ENCODE measurements at regions not wholly inside any gene's neighbourhood (a gene's known extent, or its start where the extent isn't known, plus 50 kb on each side); places are given as distances from the start of the nearest gene placed in this dataset.

DNA sequence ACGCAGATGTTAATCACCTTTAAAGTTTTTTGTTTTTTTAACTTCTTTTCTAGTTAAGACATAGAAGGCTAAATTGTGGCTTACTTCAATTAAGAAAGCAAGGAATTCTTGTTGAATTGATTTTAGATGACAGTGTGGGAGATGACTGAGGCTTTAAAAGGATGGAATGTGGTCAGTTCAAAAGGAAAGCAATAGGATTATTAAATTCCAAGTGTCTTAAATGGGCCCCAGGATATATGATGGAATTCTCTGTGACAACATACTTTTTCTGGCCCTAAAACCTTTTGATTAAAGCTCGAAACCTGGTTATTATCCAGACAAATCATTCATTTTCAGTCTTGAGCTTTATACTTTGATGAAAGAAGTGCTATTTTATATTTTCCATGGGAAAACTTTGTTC, 179.0 kb upstream of the TMEFF2 start:
- no peak overlapping the region for H3K4me3 ChIP-seq (replicated peaks in 1 of 2; ENCODE audit: low read depth in 1 of 2, low read length in 2 of 2)
- no peak overlapping the region for H3K4me2 ChIP-seq (ENCODE audit: low read length)
- no peaks in the 10 kb centered on the region for H3K36me3 ChIP-seq (ENCODE audit: control insufficient read depth in 1 of 2, insufficient read depth in 2 of 2, low read length in 2 of 2)
- no peak overlapping the region for H2AFZ ChIP-seq (ENCODE audit: low read depth, low read length, poor library complexity, severe bottlenecking)
- TF ChIP-seq JUND (IDR thresholded peaks at IDR 0.05) (no peak), EGR1 (IDR thresholded peaks at IDR 0.05; ENCODE audit: low read depth) (no peak), ELF1 (IDR thresholded peaks at IDR 0.05; ENCODE audit: borderline replicate concordance, low read depth) (no peak), ATF3 (IDR thresholded peaks at IDR 0.05) (no peak), CEBPB (IDR thresholded peaks at IDR 0.05; ENCODE audit: low read depth) (no peak), YY1 (IDR thresholded peaks at IDR 0.05; ENCODE audit: extremely low read depth, insufficient replicate concordance, low read depth, low read length) (no peak), ZFX (IDR thresholded peaks at IDR 0.05) (no peak), FOSL1 (IDR thresholded peaks at IDR 0.05; ENCODE audit: low read depth) (no peak), EZH2phosphoT487 (IDR thresholded peaks at IDR 0.05; ENCODE audit: borderline replicate concordance) (no peak), SRF (IDR thresholded peaks at IDR 0.05; ENCODE audit: low read depth) (no peak), CBX3 (IDR thresholded peaks at IDR 0.05; ENCODE audit: low read depth) (no peak), RAD21 (IDR thresholded peaks at IDR 0.05; ENCODE audit: low read depth) (no peak), POLR2A (IDR thresholded peaks at IDR 0.05; ENCODE audit: borderline replicate concordance, extremely low read depth, insufficient read depth, insufficient read length) (no peak), SIN3A (IDR thresholded peaks at IDR 0.05; ENCODE audit: low read depth) (no peak)
- TF ChIP-seq, protein P1, sequence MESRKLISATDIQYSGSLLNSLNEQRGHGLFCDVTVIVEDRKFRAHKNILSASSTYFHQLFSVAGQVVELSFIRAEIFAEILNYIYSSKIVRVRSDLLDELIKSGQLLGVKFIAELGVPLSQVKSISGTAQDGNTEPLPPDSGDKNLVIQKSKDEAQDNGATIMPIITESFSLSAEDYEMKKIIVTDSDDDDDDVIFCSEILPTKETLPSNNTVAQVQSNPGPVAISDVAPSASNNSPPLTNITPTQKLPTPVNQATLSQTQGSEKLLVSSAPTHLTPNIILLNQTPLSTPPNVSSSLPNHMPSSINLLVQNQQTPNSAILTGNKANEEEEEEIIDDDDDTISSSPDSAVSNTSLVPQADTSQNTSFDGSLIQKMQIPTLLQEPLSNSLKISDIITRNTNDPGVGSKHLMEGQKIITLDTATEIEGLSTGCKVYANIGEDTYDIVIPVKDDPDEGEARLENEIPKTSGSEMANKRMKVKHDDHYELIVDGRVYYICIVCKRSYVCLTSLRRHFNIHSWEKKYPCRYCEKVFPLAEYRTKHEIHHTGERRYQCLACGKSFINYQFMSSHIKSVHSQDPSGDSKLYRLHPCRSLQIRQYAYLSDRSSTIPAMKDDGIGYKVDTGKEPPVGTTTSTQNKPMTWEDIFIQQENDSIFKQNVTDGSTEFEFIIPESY (IDR thresholded peaks at IDR 0.05; ENCODE audit: extremely low read depth, insufficient replicate concordance, low read length): no peak
- TF ChIP-seq, protein P2, sequence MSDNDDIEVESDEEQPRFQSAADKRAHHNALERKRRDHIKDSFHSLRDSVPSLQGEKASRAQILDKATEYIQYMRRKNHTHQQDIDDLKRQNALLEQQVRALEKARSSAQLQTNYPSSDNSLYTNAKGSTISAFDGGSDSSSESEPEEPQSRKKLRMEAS (IDR thresholded peaks at IDR 0.05): no peak
- H3K9me2 ChIP-seq (ENCODE audit: insufficient read depth): no peaks in the 10 kb centered on the region
- H4K20me1 ChIP-seq (ENCODE audit: insufficient read depth): no peaks in the 10 kb centered on the region
- H3K27ac ChIP-seq (ENCODE audit: low read depth, low read length): no peak overlapping the region
- POLR2A ChIA-PET: no interaction called here
- ATAC-seq: no peak
- RAD21 ChIA-PET (ENCODE audit: low non-redundant PET in 1 of 2, low total read pairs in 2 of 2, uncharacterized antibody in 2 of 2, unreplicated experiment in 2 of 2): no interaction called here
- no peak for DNase-seq (ENCODE audit: low read depth, low spot score)
- H3K79me2 ChIP-seq (ENCODE audit: insufficient read depth, low read length): no peaks in the 10 kb centered on the region
- BruUV-seq (replicated peaks): no TSS peak
- H3K9me3 ChIP-seq (ENCODE audit: control insufficient read depth in 1 of 2, insufficient read depth in 1 of 2, low read depth in 1 of 2, low read length in 2 of 2): no peaks in the 10 kb centered on the region
- no peaks in the 10 kb centered on the region for H3K27me3 ChIP-seq (ENCODE audit: insufficient read depth, low read length)
- intact Hi-C loops (cut with micrococcal nuclease): no loop called here
- no peak overlapping the region for H3K9ac ChIP-seq (ENCODE audit: low read length)
- CTCF ChIA-PET: no interaction called here
- H3K4me1 ChIP-seq (ENCODE audit: control insufficient read depth in 1 of 2, insufficient read depth in 2 of 2, low read length in 2 of 2): no peaks in the 10 kb centered on the region

All from HCT116 (cell line).